ENCODE measurements at regions not wholly inside any gene's neighbourhood (a gene's known extent, or its start where the extent isn't known, plus 50 kb on each side); places are given as distances from the start of the nearest gene placed in this dataset.

- Histone ChIP-seq H3K4me2 (ENCODE audit: low read depth, low read length) (no peak overlapping the region), H3K27me3 (replicated peaks; ENCODE audit: insufficient read depth, low read length) (no peaks in the 10 kb centered on the region), H3K4me1 (ENCODE audit: low read length) (no peaks in the 10 kb centered on the region), H3K9me2 (replicated peaks; ENCODE audit: insufficient read depth, low read length) (no peaks in the 10 kb centered on the region), H3K9me3 (replicated peaks; ENCODE audit: insufficient read depth, low read length) (no peaks in the 10 kb centered on the region), H4K20me1 (ENCODE audit: insufficient read depth, low read length) (no peaks in the 10 kb centered on the region), H3K36me3 (replicated peaks; ENCODE audit: insufficient read depth, low read length) (no peaks in the 10 kb centered on the region), H3K4me3 (ENCODE audit: low read length) (no peak overlapping the region), H3K79me2 (ENCODE audit: low read length) (no peaks in the 10 kb centered on the region), H3F3A (ENCODE audit: insufficient read depth, low read length) (no peaks in the 10 kb centered on the region), H2AFZ (ENCODE audit: low read length) (no peak overlapping the region), H3K27ac (ENCODE audit: low read length) (no peak overlapping the region), H3K9ac (ENCODE audit: low read length) (no peak overlapping the region)
- DNase-seq, result no peak
- TF ChIP-seq EZH2phosphoT487 (IDR thresholded peaks at IDR 0.05; ENCODE audit: low read length) (no peak), EZH2 (optimal IDR thresholded peaks at IDR 0.05; ENCODE audit: low read depth, low read length) (no peak), CTCF (IDR thresholded peaks at IDR 0.05; ENCODE audit: low read length) (no peak)
Observed at GRCh38 chr2:198448789-198449188, 644.4 kb downstream of the PLCL1 start.

- no peak for DNase-seq
- Histone ChIP-seq H3K4me1 (ENCODE audit: low read length) (no peaks in the 10 kb centered on the region), H3K4me2 (ENCODE audit: low read depth, low read length) (no peak overlapping the region), H3K27me3 (replicated peaks; ENCODE audit: insufficient read depth, low read length) (no peaks in the 10 kb centered on the region), H3K9me3 (replicated peaks; ENCODE audit: insufficient read depth, low read length) (no peaks in the 10 kb centered on the region), H3K9me2 (replicated peaks; ENCODE audit: insufficient read depth, low read length) (no peaks in the 10 kb centered on the region), H3K79me2 (ENCODE audit: low read length) (no peaks in the 10 kb centered on the region), H3K9ac (ENCODE audit: low read length) (no peak overlapping the region), H3K36me3 (replicated peaks; ENCODE audit: insufficient read depth, low read length) (no peaks in the 10 kb centered on the region), H2AFZ (ENCODE audit: low read length) (no peak overlapping the region), H4K20me1 (ENCODE audit: insufficient read depth, low read length) (no peaks in the 10 kb centered on the region), H3F3A (ENCODE audit: insufficient read depth, low read length) (no peaks in the 10 kb centered on the region), H3K4me3 (ENCODE audit: low read length) (no peak overlapping the region), H3K27ac (ENCODE audit: low read length) (no peak overlapping the region)
- TF ChIP-seq EZH2 (optimal IDR thresholded peaks at IDR 0.05; ENCODE audit: low read depth, low read length), result no peak
- no peak for TF ChIP-seq EZH2phosphoT487 (IDR thresholded peaks at IDR 0.05; ENCODE audit: low read length)
Observed at GRCh38 chr2:198444800-198445287, 640.5 kb downstream of the PLCL1 start.

- H2AFZ ChIP-seq (ENCODE audit: low read length), result no peak overlapping the region
- no peaks in the 10 kb centered on the region for H3K27me3 ChIP-seq (replicated peaks; ENCODE audit: insufficient read depth, low read length)
- no peaks in the 10 kb centered on the region for H3K36me3 ChIP-seq (replicated peaks; ENCODE audit: insufficient read depth, low read length)
- H3K4me1 ChIP-seq (ENCODE audit: low read length), result no peaks in the 10 kb centered on the region
- DNase-seq, result no peak
- no peaks in the 10 kb centered on the region for H3F3A ChIP-seq (ENCODE audit: insufficient read depth, low read length)
- no peaks in the 10 kb centered on the region for H3K9me2 ChIP-seq (replicated peaks; ENCODE audit: insufficient read depth, low read length)
- no peaks in the 10 kb centered on the region for H4K20me1 ChIP-seq (ENCODE audit: insufficient read depth, low read length)
- no peaks in the 10 kb centered on the region for H3K79me2 ChIP-seq (ENCODE audit: low read length)
- no peaks in the 10 kb centered on the region for H3K9me3 ChIP-seq (replicated peaks; ENCODE audit: insufficient read depth, low read length)
- no peak overlapping the region for H3K27ac ChIP-seq (ENCODE audit: low read length)
- no peak overlapping the region for H3K9ac ChIP-seq (ENCODE audit: low read length)
- H3K4me2 ChIP-seq (ENCODE audit: low read depth, low read length), result no peak overlapping the region
- TF ChIP-seq EZH2phosphoT487 (IDR thresholded peaks at IDR 0.05; ENCODE audit: low read length) (no peak), CTCF (IDR thresholded peaks at IDR 0.05; ENCODE audit: low read length) (no peak), EZH2 (optimal IDR thresholded peaks at IDR 0.05; ENCODE audit: low read depth, low read length) (no peak)
- no peak overlapping the region for H3K4me3 ChIP-seq (ENCODE audit: low read length)
Observed at GRCh38 chr2:198441901-198442300, 637.5 kb downstream of the PLCL1 start.

- Histone ChIP-seq H3F3A (ENCODE audit: insufficient read depth, low read length) (no peaks in the 10 kb centered on the region), H3K27ac (ENCODE audit: low read length) (no peak overlapping the region), H2AFZ (ENCODE audit: low read length) (no peak overlapping the region), H3K4me1 (ENCODE audit: low read length) (no peaks in the 10 kb centered on the region), H3K4me3 (ENCODE audit: low read length) (no peak overlapping the region), H3K9ac (ENCODE audit: low read length) (no peak overlapping the region), H3K36me3 (replicated peaks; ENCODE audit: insufficient read depth, low read length) (no peaks in the 10 kb centered on the region), H3K27me3 (replicated peaks; ENCODE audit: insufficient read depth, low read length) (no peaks in the 10 kb centered on the region), H3K9me3 (replicated peaks; ENCODE audit: insufficient read depth, low read length) (no peaks in the 10 kb centered on the region), H3K4me2 (ENCODE audit: low read depth, low read length) (no peak overlapping the region), H4K20me1 (ENCODE audit: insufficient read depth, low read length) (no peaks in the 10 kb centered on the region), H3K9me2 (replicated peaks; ENCODE audit: insufficient read depth, low read length) (no peaks in the 10 kb centered on the region), H3K79me2 (ENCODE audit: low read length) (no peaks in the 10 kb centered on the region)
- TF ChIP-seq CTCF (IDR thresholded peaks at IDR 0.05; ENCODE audit: low read length), result no peak
- no peak for TF ChIP-seq EZH2 (optimal IDR thresholded peaks at IDR 0.05; ENCODE audit: low read depth, low read length)
- no peak for TF ChIP-seq EZH2phosphoT487 (IDR thresholded peaks at IDR 0.05; ENCODE audit: low read length)
- DNase-seq, result no peak
Observed at GRCh38 chr2:198441246-198441645, 636.9 kb downstream of the PLCL1 start.
